Activated CD8-positive, alpha-beta memory T cell treated with anti-CD3 and anti-CD28 coated beads for 24 hours (primary cell): ENCODE measurements at regions not wholly inside any gene's neighbourhood (a gene's known extent, or its start where the extent isn't known, plus 50 kb on each side); places are given as distances from the start of the nearest gene placed in this dataset.

Source experiments
- DNase-seq: peaks from one replicate; pipeline ENCODE4 v3.0.0-alpha.2; 2020

GRCh38 chr7:98040626-98041360, 50.8 kb upstream of the OCM2 start:
- DNase-seq = no peak

- DNase-seq = no peak
These were observed 56.8 kb upstream of the OCM2 start for GRCh38 chr7:98046816-98047215.

GRCh38 chr7:98049034-98049433, 57.6 kb upstream of the LMTK2 start:
- no peak for DNase-seq

- DNase-seq = peak; percentile 79
These were observed 55.4 kb upstream of the LMTK2 start for GRCh38 chr7:98051118-98051744.

- DNase-seq = no peak
These were observed 52.1 kb upstream of the LMTK2 start for GRCh38 chr7:98054585-98054984.

- no peak for DNase-seq
These were observed 50.1 kb upstream of the LMTK2 start for GRCh38 chr7:98056580-98056979.
